Stimulated activated naive B cell treated with anti-CD40 and anti-IgM and Interleukin-4, amounts not matched to agents 10 μg/mL and 1 μg/mL and 100 μg/mL, for 72 hours (primary cell): ENCODE measurements at regions not wholly inside any gene's neighbourhood (a gene's known extent, or its start where the extent isn't known, plus 50 kb on each side); places are given as distances from the start of the nearest gene placed in this dataset.
"Not testable (repeated sequence)": the region's sequence is repeated elsewhere in the genome, so short reads cannot be mapped to it uniquely, and the experiment has no call there.

Source experiments
- ATAC-seq, 2 donors: fragments of 150-1000 bp; cut with Tn5 transposase; replicated peaks; 2 replicates each; pipeline ENCODE4 v1.10.0; 2021; ENCODE audit warnings: moderate library complexity in 1 of 2
- DNase-seq: peaks from one replicate; pipeline ENCODE4 v3.0.0; 2021
- H3K27ac Mint-ChIP-seq: one replicate; pipeline ENCODE4 v1.8.0; 2022; ENCODE audit warnings: mild to moderate bottlenecking, mixed read lengths
- H3K27me3 Mint-ChIP-seq, 2 donors: one replicate each; pipeline ENCODE4 v1.8.0; 2022; ENCODE audit warnings: mixed read lengths in 2 of 2
- H3K36me3 Mint-ChIP-seq, 2 donors: one replicate each; pipeline ENCODE4 v1.8.0; 2022; ENCODE audit warnings: mixed read lengths in 2 of 2, mild to moderate bottlenecking in 1 of 2
- H3K4me1 Mint-ChIP-seq, 2 donors: one replicate each; pipeline ENCODE4 v1.8.0; 2022; ENCODE audit warnings: mixed read lengths in 2 of 2, mild to moderate bottlenecking in 1 of 2
- H3K4me3 Mint-ChIP-seq, 2 donors: one replicate each; pipeline ENCODE4 v1.8.0; 2022; ENCODE audit warnings: mild to moderate bottlenecking in 2 of 2, mixed read lengths in 2 of 2, moderate library complexity in 1 of 2
- H3K9me3 Mint-ChIP-seq, 2 donors: one replicate each; pipeline ENCODE4 v1.8.0; 2022; ENCODE audit warnings: mixed read lengths in 2 of 2, mild to moderate bottlenecking in 1 of 2

DNA sequence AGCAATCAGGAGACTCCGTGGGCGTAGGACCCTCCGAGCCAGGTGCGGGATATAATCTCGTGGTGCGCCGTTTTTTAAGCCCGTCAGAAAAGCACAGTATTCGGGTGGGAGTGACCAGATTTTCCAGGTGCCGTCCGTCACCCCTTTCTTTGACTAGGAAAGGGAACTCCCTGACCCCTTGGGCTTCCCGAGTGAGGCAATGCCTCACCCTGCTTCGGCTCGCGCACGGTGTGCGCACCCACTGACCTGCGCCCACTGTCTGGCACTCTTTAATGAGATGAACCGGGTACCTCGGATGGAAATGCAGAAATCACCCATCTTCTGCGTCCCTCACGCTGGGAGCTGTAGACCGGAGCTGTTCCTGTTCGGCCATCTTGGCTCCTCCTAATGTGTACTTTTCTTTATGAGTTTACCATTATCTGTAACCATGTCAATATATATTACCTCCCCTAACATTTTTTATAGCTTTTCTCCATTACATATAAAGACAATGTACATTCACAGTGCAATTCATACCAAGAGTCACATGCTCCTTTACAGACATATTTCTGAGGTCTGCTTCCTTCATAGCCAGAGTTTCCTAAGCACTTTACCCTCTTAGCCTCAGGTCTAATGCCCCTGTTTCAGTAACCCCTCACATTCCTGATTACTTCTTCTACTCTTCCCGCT, 71.4 kb upstream of the TLE4 start:
- H3K4me1 Mint-ChIP-seq, H3K27ac Mint-ChIP-seq, ATAC-seq, H3K27me3 Mint-ChIP-seq, H3K4me3 Mint-ChIP-seq, H3K9me3 Mint-ChIP-seq, DNase-seq, H3K36me3 Mint-ChIP-seq: not testable (repeated sequence)

DNA sequence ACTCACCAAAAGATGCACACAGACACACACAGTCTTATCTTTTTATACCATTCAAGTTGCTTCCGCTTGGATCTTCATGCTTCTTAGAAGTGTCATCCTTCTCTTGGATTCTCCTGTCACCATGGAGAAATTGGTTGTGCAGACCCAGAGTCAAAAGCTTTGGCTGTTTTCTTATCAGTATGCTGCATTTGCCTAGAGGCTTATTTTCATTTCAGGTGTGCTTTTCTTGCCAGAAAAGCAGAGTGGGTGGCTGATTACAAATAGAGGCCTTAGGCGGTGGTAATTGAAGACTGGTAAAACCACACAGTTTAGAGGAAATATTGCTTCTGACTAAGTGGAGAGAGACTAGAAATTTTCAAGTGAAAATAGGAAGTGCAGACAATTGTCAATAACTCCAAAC, 70.2 kb upstream of the TLE4 start:
- peaks cover 1 to 4% of the 10 kb centered on the region in 2 donors for H3K9me3 Mint-ChIP-seq
- peaks cover 6 to 9% of the 10 kb centered on the region in 2 donors for H3K27me3 Mint-ChIP-seq
- H3K4me3 Mint-ChIP-seq: no peak overlapping the region
- ATAC-seq (no peak), DNase-seq (no peak)
- H3K27ac Mint-ChIP-seq: no peak overlapping the region
- H3K4me1 Mint-ChIP-seq: peaks cover 2 to 5% of the 10 kb centered on the region in 2 donors
- no peaks in the 10 kb centered on the region for H3K36me3 Mint-ChIP-seq

DNA sequence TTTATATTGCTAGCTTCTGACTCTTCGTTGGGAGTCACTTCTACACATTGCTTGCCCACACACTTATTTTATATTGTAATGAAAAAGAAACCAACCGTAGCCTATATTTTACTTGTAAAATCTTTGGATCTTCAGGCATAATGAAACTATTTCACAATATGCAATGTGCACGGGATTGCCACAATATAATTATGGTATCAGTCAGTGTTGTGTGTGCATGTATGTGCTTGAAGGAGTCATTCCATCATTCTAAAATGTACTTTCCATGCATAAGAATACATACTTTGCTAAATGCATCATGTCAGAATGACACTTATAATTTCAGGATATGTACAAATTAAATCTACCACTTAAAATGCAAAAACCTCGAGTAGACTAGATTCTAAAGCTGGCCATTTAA, 64.0 kb upstream of the TLE4 start:
- ATAC-seq (no peak), DNase-seq (no peak)
- H3K9me3 Mint-ChIP-seq: no peaks in the 10 kb centered on the region
- H3K4me3 Mint-ChIP-seq: no peak overlapping the region
- no peaks in the 10 kb centered on the region for H3K4me1 Mint-ChIP-seq
- no peak overlapping the region for H3K27ac Mint-ChIP-seq
- no peaks in the 10 kb centered on the region for H3K36me3 Mint-ChIP-seq
- H3K27me3 Mint-ChIP-seq: no peaks in the 10 kb centered on the region

DNA sequence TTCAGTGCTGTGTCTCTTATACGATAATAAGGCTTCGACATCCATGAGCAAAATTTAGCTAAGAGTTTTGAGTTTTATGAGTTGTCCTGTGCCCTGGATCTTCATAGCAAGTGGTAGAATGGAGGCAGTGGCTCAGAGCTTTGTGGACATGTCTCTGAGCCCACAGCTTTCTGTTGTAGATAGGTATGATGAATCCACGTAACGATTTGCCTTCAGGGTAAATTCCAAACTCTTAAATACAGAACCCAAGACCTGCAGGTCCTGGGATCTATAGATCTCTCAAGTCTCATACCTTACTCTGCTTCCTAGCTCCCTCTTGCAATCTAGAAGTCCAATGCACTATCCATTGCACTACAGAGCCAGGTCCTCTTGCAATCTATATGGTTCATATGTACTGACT, 59.5 kb upstream of the TLE4 start:
- ATAC-seq (no peak), DNase-seq (no peak)
- Mint-ChIP-seq H3K36me3 (no peaks in the 10 kb centered on the region), H3K27me3 (no peaks in the 10 kb centered on the region), H3K4me1 (no peaks in the 10 kb centered on the region), H3K4me3 (no peak overlapping the region), H3K9me3 (no peaks in the 10 kb centered on the region), H3K27ac (no peak overlapping the region)
